Activated T-cell treated with anti-CD3 and anti-CD28 coated beads, Interleukin-2, amount 50 U/mL, for 48 hours (primary cell): ENCODE measurements at regions not wholly inside any gene's neighbourhood (a gene's known extent, or its start where the extent isn't known, plus 50 kb on each side); places are given as distances from the start of the nearest gene placed in this dataset.

ENCODE experiments used
- DNase-seq, 2 experiments: peaks; one replicate each; pipeline ENCODE4 v3.0.0-alpha.2; 2020

- DNase-seq: no peak
These were observed 466.9 kb upstream of the HNRNPA3 start for GRCh38 chr2:176745543-176746200.

GRCh38 chr2:176746411-176746810 lies 466.2 kb upstream of the HNRNPA3 start:
- DNase-seq: no peak

- DNase-seq: no peak
These were observed 465.1 kb upstream of the HNRNPA3 start for GRCh38 chr2:176747506-176747905.

- no peak for DNase-seq
These were observed 464.7 kb upstream of the HNRNPA3 start for GRCh38 chr2:176747928-176748327.

- DNase-seq: no peak
These were observed 463.9 kb upstream of the HNRNPA3 start for GRCh38 chr2:176748662-176749061.

GRCh38 chr2:176751314-176752227 lies 461.0 kb upstream of the HNRNPA3 start:
- DNase-seq: no peak

GRCh38 chr2:176752295-176752694 lies 460.3 kb upstream of the HNRNPA3 start:
- DNase-seq: no peak

- DNase-seq: no peak
These were observed 459.4 kb upstream of the HNRNPA3 start for GRCh38 chr2:176753205-176753604.

GRCh38 chr2:176753752-176754474 lies 458.7 kb upstream of the HNRNPA3 start:
- no peak for DNase-seq

- no peak for DNase-seq
These were observed 457.0 kb upstream of the HNRNPA3 start for GRCh38 chr2:176755537-176756135.

GRCh38 chr2:176758426-176758825 lies 454.2 kb upstream of the HNRNPA3 start:
- DNase-seq: no peak

GRCh38 chr2:176760439-176760838 lies 452.2 kb upstream of the HNRNPA3 start:
- DNase-seq: no peak

- DNase-seq: no peak
These were observed 449.5 kb upstream of the HNRNPA3 start for GRCh38 chr2:176763130-176763529.

- no peak for DNase-seq
These were observed 448.7 kb upstream of the HNRNPA3 start for GRCh38 chr2:176763851-176764404.

GRCh38 chr2:176764921-176765320 lies 447.7 kb upstream of the HNRNPA3 start:
- no peak for DNase-seq

- no peak for DNase-seq
These were observed 446.6 kb upstream of the HNRNPA3 start for GRCh38 chr2:176766005-176766404.

- no peak for DNase-seq
These were observed 444.4 kb upstream of the HNRNPA3 start for GRCh38 chr2:176768185-176768584.

GRCh38 chr2:176769021-176769420 lies 443.6 kb upstream of the HNRNPA3 start:
- DNase-seq: no peak

GRCh38 chr2:176769499-176770370 lies 442.9 kb upstream of the HNRNPA3 start:
- no peak for DNase-seq

GRCh38 chr2:176772816-176773215 lies 439.8 kb upstream of the HNRNPA3 start:
- no peak for DNase-seq

GRCh38 chr2:176774766-176775451 lies 437.7 kb upstream of the HNRNPA3 start:
- DNase-seq: no peak
